Endodermal cell (in vitro differentiated cells): ENCODE measurements at regions not wholly inside any gene's neighbourhood (a gene's known extent, or its start where the extent isn't known, plus 50 kb on each side); places are given as distances from the start of the nearest gene placed in this dataset.
"Not testable (repeated sequence)": the region's sequence is repeated elsewhere in the genome, so short reads cannot be mapped to it uniquely, and the experiment has no call there.

Experiments
- DNase-seq: peaks from one replicate; pipeline ENCODE4 v3.0.0-alpha.2; 2017
- H3K27ac ChIP-seq: 2 replicates; pipeline ENCODE4 v1.5.1; 2013; ENCODE audit warnings: mild to moderate bottlenecking, low read depth, low read length, moderate library complexity
- H3K27me3 ChIP-seq: 2 replicates; pipeline ENCODE4 v1.6.1; 2013; ENCODE audit warnings: mild to moderate bottlenecking, low read length, moderate library complexity; ENCODE audit not compliant: insufficient read depth, control insufficient read depth, poor library complexity, severe bottlenecking
- H3K36me3 ChIP-seq: 2 replicates; pipeline ENCODE4 v1.7.0; 2013; ENCODE audit warnings: mild to moderate bottlenecking, low read length, moderate library complexity; ENCODE audit not compliant: control insufficient read depth, insufficient read depth
- H3K4me1 ChIP-seq: one replicate; pipeline ENCODE4 v1.7.0; 2013; ENCODE audit warnings: low read length; ENCODE audit not compliant: control insufficient read depth, insufficient read depth
- H3K4me3 ChIP-seq: 2 replicates; pipeline ENCODE4 v1.5.1; 2013; ENCODE audit warnings: mild to moderate bottlenecking, low read length, moderate library complexity
- H3K9ac ChIP-seq: 2 replicates; pipeline ENCODE4 v1.6.1; 2013; ENCODE audit warnings: mild to moderate bottlenecking, low read length, moderate library complexity; ENCODE audit not compliant: poor library complexity, severe bottlenecking; ENCODE audit errors: extremely low read depth
- H3K9me3 ChIP-seq: 2 replicates; pipeline ENCODE4 v1.6.1; 2013; ENCODE audit warnings: mild to moderate bottlenecking, low read length, moderate library complexity; ENCODE audit not compliant: control insufficient read depth
- H3K27ac Mint-ChIP-seq: 2 replicates; pipeline ENCODE4 v1.8.0; 2020; ENCODE audit warnings: mixed read lengths
- H3K27me3 Mint-ChIP-seq: 2 replicates; pipeline ENCODE4 v1.8.0; 2021; ENCODE audit warnings: mild to moderate bottlenecking, mixed read lengths; ENCODE audit not compliant: insufficient read depth
- H3K36me3 Mint-ChIP-seq: 2 replicates; pipeline ENCODE4 v1.8.0; 2020; ENCODE audit warnings: low read depth, mixed read lengths
- H3K4me1 Mint-ChIP-seq: 2 replicates; pipeline ENCODE4 v1.8.0; 2020; ENCODE audit warnings: mixed read lengths
- H3K4me3 Mint-ChIP-seq: 2 replicates; pipeline ENCODE4 v1.8.0; 2020; ENCODE audit warnings: mild to moderate bottlenecking, moderate library complexity, mixed read lengths
- H3K9me3 Mint-ChIP-seq: 2 replicates; pipeline ENCODE4 v1.8.0; 2020; ENCODE audit warnings: mild to moderate bottlenecking, mixed read lengths
- CTCF ChIP-seq: fragments of 200-600 bp; sonication (generic); conservative IDR thresholded peaks from 2 replicates; pipeline ENCODE4 v1.5.0; 2021; ENCODE audit warnings: antibody characterized with exemption, mild to moderate bottlenecking
- WGBS, 2 experiments: methylation state at CpG; one replicate each; pipeline versions ENCODE4 v1.1.5 to v1.1.7; 2013; ENCODE audit warnings: missing lambda C conversion rate in 2 of 2, mixed read lengths in 1 of 2; ENCODE audit not compliant: insufficient coverage in 1 of 2, insufficient read length in 1 of 2; 5-methylcytosine and 5-hydroxymethylcytosine counted together

GRCh38 chr10:129207297-129207696 lies 259.7 kb upstream of the MGMT start:
- no peak for TF ChIP-seq CTCF
- no peak overlapping the region for H3K4me3 ChIP-seq
- no peaks in the 10 kb centered on the region for H3K9me3 Mint-ChIP-seq
- H3K9me3 ChIP-seq, result no peaks in the 10 kb centered on the region
- WGBS, 2 experiments, result 97 to 98% methylated on average over 11 to 19 of the region's 19 CpGs
- no peak overlapping the region for H3K27ac Mint-ChIP-seq
- H3K36me3 Mint-ChIP-seq, result no peaks in the 10 kb centered on the region
- no peaks in the 10 kb centered on the region for H3K36me3 ChIP-seq
- H3K27me3 Mint-ChIP-seq, result no peaks in the 10 kb centered on the region
- no peak overlapping the region for H3K27ac ChIP-seq
- H3K9ac ChIP-seq, result no peak overlapping the region
- no peak for DNase-seq
- H3K27me3 ChIP-seq, result no peaks in the 10 kb centered on the region
- H3K4me1 ChIP-seq, result no peaks in the 10 kb centered on the region
- no peak overlapping the region for H3K4me3 Mint-ChIP-seq
- H3K4me1 Mint-ChIP-seq, result no peaks in the 10 kb centered on the region

DNA sequence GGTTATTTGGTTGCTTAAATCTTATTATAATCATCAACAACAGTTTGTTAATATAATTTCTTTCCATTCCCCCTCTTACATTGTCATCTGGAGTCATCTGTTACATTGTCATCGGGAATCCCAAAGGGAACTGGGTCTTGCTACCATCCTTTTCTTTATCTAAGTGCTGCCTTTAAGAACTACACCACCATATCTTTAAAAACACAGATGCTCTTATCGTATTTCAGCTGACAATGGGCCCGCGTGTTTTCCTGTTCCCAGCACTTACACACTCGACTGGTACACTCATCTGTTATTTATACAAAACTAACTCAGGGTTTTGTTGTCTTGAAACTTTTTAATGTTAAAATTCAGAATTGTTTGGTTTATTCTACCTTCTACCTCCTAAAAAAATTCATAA lies 256.2 kb upstream of the MGMT start:
- whole genome bisulfite sequencing, 2 experiments, result 0 to 82% methylated on average over 1 to 5 of the region's 5 CpGs
- Histone ChIP-seq H3K9me3 (no peaks in the 10 kb centered on the region), H3K4me1 (no peaks in the 10 kb centered on the region), H3K27me3 (no peaks in the 10 kb centered on the region), H3K27ac (no peak overlapping the region), H3K36me3 (no peaks in the 10 kb centered on the region), H3K4me3 (no peak overlapping the region), H3K9ac (no peak overlapping the region)
- H3K4me3 Mint-ChIP-seq, result no peak overlapping the region
- no peak overlapping the region for H3K27ac Mint-ChIP-seq
- H3K4me1 Mint-ChIP-seq, result no peaks in the 10 kb centered on the region
- H3K36me3 Mint-ChIP-seq, result no peaks in the 10 kb centered on the region
- no peak for TF ChIP-seq CTCF
- H3K9me3 Mint-ChIP-seq, result no peaks in the 10 kb centered on the region
- DNase-seq, result no peak
- no peaks in the 10 kb centered on the region for H3K27me3 Mint-ChIP-seq

- Mint-ChIP-seq H3K27ac (no peak overlapping the region), H3K4me1 (no peaks in the 10 kb centered on the region), H3K4me3 (no peak overlapping the region), H3K9me3 (no peaks in the 10 kb centered on the region), H3K36me3 (no peaks in the 10 kb centered on the region), H3K27me3 (no peaks in the 10 kb centered on the region)
- no peaks in the 10 kb centered on the region for H3K4me1 ChIP-seq
- no peaks in the 10 kb centered on the region for H3K27me3 ChIP-seq
- no peak overlapping the region for H3K27ac ChIP-seq
- H3K36me3 ChIP-seq, result no peaks in the 10 kb centered on the region
- no peaks in the 10 kb centered on the region for H3K9me3 ChIP-seq
- no peak overlapping the region for H3K9ac ChIP-seq
- no peak for DNase-seq
- no peak for TF ChIP-seq CTCF
- H3K4me3 ChIP-seq, result no peak overlapping the region
- 91% methylated on average over 1 of the region's 1 CpG; no CpG with 5 or more reads in 1 of the 2 experiments for WGBS, 2 experiments
Observed at GRCh38 chr10:129213256-129213655, 253.8 kb upstream of the MGMT start.

DNA sequence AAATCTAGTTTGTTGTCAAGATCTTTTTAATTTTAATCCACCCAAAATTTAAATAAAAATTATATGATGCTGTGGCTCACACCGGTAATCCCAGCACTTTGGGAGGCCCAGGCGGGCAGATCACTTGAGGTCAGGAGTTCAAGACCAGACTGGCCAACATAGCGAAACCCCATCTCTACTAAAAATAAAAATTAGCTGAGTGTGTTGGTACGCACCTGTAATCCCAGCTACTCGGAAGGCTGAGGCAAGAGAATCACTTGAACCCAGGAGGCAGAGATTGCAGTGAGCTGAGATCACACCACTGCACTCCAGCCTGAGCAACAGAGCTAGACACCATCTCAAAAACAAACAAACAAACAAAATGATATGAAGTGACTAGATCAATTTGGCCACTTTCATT lies 253.0 kb upstream of the MGMT start:
- not testable (repeated sequence) for H3K4me3 Mint-ChIP-seq, H3K27me3 ChIP-seq, H3K9me3 Mint-ChIP-seq, H3K27me3 Mint-ChIP-seq, H3K36me3 ChIP-seq, H3K9me3 ChIP-seq, H3K4me1 Mint-ChIP-seq, DNase-seq, H3K4me3 ChIP-seq, H3K36me3 Mint-ChIP-seq, H3K9ac ChIP-seq, H3K27ac ChIP-seq, H3K27ac Mint-ChIP-seq, H3K4me1 ChIP-seq
- 92 to 93% methylated on average over 3 to 5 of the region's 5 CpGs for WGBS, 2 experiments
